Esophagus squamous epithelium (tissue), 5 donors: ENCODE measurements at regions not wholly inside any gene's neighbourhood (a gene's known extent, or its start where the extent isn't known, plus 50 kb on each side); places are given as distances from the start of the nearest gene placed in this dataset.

Source experiments
- DNase-seq: peaks from one replicate; lab custom pipeline; 2025; lab: John Stamatoyannopoulos, UW
- H3K27ac ChIP-seq, 4 donors: fragments of 200-600 bp; sonication (generic); one replicate each; pipeline ENCODE4 v1.5.1; 2016 to 2019; ENCODE audit warnings: mild to moderate bottlenecking in 1 of 4
- H3K27me3 ChIP-seq, 4 donors: fragments of 200-600 bp; sonication (generic); 1 replicate in 3 of 4; 2 replicates in 1 of 4; pipeline versions ENCODE4 v1.5.1 to v1.6.0; 2017 to 2021; ENCODE audit warnings: antibody characterized with exemption in 1 of 4
- H3K36me3 ChIP-seq, 3 donors: fragments of 200-600 bp; sonication (generic); one replicate each; pipeline ENCODE4 v1.5.1; 2016 to 2019
- H3K4me1 ChIP-seq, 3 donors: fragments of 200-600 bp; sonication (generic); one replicate each; pipeline ENCODE4 v1.5.1; 2017 to 2019
- H3K4me3 ChIP-seq, 4 donors: fragments of 200-600 bp; sonication (generic); 1 replicate in 3 of 4; 2 replicates in 1 of 4; pipeline ENCODE4 v1.5.1; 2016 to 2019; ENCODE audit warnings: mild to moderate bottlenecking in 2 of 4, moderate library complexity in 1 of 4
- H3K9me3 ChIP-seq, 3 donors: fragments of 200-600 bp; sonication (generic); one replicate each; pipeline ENCODE4 v1.5.1; 2016 to 2019
- POLR2A ChIP-seq, 4 donors: fragments of 450-650 bp; IDR thresholded peaks; one replicate each; pipeline ENCODE4 v1.6.1; 2017; ENCODE audit warnings: antibody characterized with exemption in 4 of 4, mild to moderate bottlenecking in 4 of 4, moderate library complexity in 3 of 4
- WGBS, 2 donors: methylation state at CpG; one replicate each; pipeline ENCODE4 v1.1.5; 2018; 5-methylcytosine and 5-hydroxymethylcytosine counted together
- intact Hi-C: fragments of 100-400 bp; cut with DNase I; formaldehyde crosslinking; loops from one replicate; pipeline ENCODE4 v1.15.0; 2022
- TF ChIP-seq, protein P1 (sequence below), 6 experiments: fragments of 450-650 bp in 4 of 6; fragments of 200-600 bp in 2 of 6; sonication (generic) in 2 of 6; IDR thresholded peaks; one replicate each; pipeline ENCODE4 v1.5.1; 2016 to 2019; ENCODE audit warnings: antibody characterized with exemption in 6 of 6, mild to moderate bottlenecking in 4 of 6, moderate library complexity in 4 of 6
- donor health status: DM: yes; HTN: yes; CAD: no.

DNA sequence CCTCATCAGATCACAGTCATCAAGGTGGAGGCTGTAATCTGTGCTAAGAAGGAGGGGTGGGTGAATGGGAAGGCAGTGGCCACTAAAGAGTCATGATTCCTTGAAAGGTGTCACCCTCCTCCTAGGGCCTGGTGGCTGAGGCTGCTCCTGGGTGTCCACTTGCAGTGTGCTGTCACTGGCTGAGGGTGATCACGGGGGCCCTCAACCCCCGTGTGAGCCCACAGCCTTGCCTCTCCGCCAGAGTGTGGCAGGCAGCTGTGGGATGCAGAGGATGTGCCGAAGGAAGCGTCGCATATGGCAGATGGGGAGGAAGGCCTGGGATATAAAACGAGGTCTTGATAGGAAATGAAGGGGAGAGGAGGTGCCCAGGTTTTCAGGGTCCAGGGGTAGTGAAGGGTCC, 476.5 kb downstream of the PTPRU start:
- Histone ChIP-seq H3K27me3 (peaks cover 0 to 3% (median 0%) of the 10 kb centered on the region in 4 donors), H3K36me3 (no peaks in the 10 kb centered on the region), H3K27ac (peak overlapping the region in 1 of 4 donors; percentile 44), H3K4me1 (peaks cover 0 to 38% (median 25%) of the 10 kb centered on the region in 3 donors), H3K4me3 (no peak overlapping the region), H3K9me3 (peaks cover 0 to 12% (median 0%) of the 10 kb centered on the region in 3 donors)
- 76 to 100% methylated on average over 1 to 7 of the region's 7 CpGs for WGBS, 2 donors
- TF ChIP-seq, protein P1, sequence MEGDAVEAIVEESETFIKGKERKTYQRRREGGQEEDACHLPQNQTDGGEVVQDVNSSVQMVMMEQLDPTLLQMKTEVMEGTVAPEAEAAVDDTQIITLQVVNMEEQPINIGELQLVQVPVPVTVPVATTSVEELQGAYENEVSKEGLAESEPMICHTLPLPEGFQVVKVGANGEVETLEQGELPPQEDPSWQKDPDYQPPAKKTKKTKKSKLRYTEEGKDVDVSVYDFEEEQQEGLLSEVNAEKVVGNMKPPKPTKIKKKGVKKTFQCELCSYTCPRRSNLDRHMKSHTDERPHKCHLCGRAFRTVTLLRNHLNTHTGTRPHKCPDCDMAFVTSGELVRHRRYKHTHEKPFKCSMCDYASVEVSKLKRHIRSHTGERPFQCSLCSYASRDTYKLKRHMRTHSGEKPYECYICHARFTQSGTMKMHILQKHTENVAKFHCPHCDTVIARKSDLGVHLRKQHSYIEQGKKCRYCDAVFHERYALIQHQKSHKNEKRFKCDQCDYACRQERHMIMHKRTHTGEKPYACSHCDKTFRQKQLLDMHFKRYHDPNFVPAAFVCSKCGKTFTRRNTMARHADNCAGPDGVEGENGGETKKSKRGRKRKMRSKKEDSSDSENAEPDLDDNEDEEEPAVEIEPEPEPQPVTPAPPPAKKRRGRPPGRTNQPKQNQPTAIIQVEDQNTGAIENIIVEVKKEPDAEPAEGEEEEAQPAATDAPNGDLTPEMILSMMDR (IDR thresholded peaks at IDR 0.05) = no peak
- no peak for TF ChIP-seq POLR2A (IDR thresholded peaks at IDR 0.05)
- intact Hi-C loops = no loop called here
- DNase-seq = no peak

DNA sequence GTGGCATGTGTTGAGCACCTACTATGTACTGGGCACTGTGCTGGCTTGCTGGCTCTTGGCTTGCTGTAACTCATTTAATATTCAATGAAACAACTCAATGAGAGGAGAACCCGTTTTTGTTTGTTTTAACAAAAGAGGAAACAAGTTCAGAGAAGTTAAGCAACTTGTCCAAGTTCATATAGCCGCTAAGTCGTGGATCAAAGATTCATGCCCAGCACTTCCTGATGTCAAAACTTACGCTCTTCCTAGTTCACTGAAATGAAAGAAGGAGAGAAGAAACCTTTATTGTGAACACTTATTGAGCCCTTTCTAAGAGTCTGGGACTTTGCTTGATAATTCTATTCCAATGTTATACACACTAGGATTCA, 475.9 kb downstream of the PTPRU start:
- TF ChIP-seq, protein P1 (IDR thresholded peaks at IDR 0.05) = no peak
- no peak for TF ChIP-seq POLR2A (IDR thresholded peaks at IDR 0.05)
- Histone ChIP-seq H3K27me3 (peaks cover 0 to 4% (median 0%) of the 10 kb centered on the region in 4 donors), H3K4me3 (no peak overlapping the region), H3K9me3 (peaks cover 0 to 8% (median 0%) of the 10 kb centered on the region in 3 donors), H3K36me3 (no peaks in the 10 kb centered on the region), H3K27ac (peak overlapping the region in 1 of 4 donors; percentile 66), H3K4me1 (peaks cover 0 to 38% (median 25%) of the 10 kb centered on the region in 3 donors)
- WGBS, 2 donors = 24 to 30% methylated on average over 4 of the region's 4 CpGs
- intact Hi-C loops = no loop called here
- DNase-seq = no peak

DNA sequence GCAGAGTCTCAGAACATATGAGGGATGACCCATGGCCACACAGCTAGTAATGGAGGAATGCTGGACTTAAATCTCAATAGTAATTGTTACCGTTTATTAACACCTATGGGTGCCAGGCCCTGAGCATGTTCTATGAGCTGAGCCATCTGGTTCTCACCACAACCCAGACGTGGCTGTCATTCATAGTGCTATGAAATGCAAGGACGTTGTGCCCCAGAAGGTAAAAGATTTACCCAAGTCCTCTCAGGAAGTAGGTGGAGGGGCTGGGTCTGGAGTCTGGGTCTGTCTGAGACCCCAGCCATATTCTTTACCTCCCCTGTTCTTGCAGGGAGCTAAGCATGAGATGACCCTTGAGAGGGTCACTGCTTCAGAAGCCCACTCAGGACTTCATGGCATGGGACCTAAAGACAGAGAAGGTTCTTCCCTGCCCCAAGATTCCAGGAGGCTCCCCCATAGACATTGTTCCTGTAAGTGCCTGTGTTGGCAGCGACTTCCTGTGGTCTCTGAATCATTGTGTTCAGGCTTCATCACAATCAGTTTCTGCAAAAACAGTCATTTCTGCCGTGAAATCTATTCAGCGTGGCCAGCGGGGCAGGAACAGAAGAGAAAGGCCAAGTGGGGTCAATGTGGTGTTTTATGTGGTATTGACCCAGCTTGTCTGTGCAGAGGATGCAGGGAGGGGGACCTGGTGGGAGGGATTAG, 475.4 kb downstream of the PTPRU start:
- TF ChIP-seq POLR2A (IDR thresholded peaks at IDR 0.05) = no peak
- TF ChIP-seq, protein P1 (IDR thresholded peaks at IDR 0.05) = no peak

DNA sequence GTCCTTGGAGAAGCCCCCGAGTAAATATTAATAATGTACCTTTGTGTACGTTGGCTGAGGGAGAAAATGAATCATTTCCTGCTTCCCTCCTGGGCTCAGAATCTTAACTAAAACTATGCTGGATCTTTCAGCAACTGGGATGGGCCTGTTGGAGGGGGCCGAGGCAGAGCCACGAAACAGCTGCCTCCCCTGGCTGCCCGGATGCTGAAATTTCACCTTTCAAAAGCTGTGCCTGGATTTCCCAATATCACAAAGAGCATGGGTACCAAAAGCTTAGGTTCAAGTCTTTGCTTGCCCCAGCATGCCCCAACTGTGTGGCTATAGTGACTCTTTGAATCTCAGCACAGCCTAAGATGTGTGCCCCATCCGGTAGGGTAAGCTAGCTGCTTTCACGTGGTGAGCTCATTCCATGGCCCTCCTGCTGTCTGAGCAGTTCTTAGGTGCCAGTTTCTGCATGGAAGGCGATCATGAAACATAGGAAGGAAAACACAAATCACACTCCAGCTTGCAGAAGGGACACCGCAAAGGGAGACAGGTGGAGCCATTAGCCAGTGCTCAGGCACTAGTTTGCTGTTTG, 473.5 kb downstream of the PTPRU start:
- H3K4me3 ChIP-seq = no peak overlapping the region
- TF ChIP-seq, protein P1 (IDR thresholded peaks at IDR 0.05) = peak in 1 of 6 experiments; percentile 6
- TF ChIP-seq POLR2A (IDR thresholded peaks at IDR 0.05) = no peak
- WGBS, 2 donors = 13 to 23% methylated on average over 9 of the region's 9 CpGs

More for the DNA sequence above, 475.4 kb downstream of the PTPRU start:
- peaks cover 0 to 8% (median 0%) of the 10 kb centered on the region in 4 donors for H3K27me3 ChIP-seq
- intact Hi-C loops = no loop called here
- no peaks in the 10 kb centered on the region for H3K36me3 ChIP-seq
- H3K9me3 ChIP-seq = peaks cover 0 to 3% (median 0%) of the 10 kb centered on the region in 3 donors
- 37 to 59% methylated on average over 6 to 7 of the region's 7 CpGs for WGBS, 2 donors
- no peak for DNase-seq
- H3K27ac ChIP-seq = peak overlapping the region in 1 of 4 donors; percentile 66
- no peak overlapping the region for H3K4me3 ChIP-seq
- peaks cover 0 to 42% (median 28%) of the 10 kb centered on the region in 3 donors for H3K4me1 ChIP-seq

More for the DNA sequence above, 473.5 kb downstream of the PTPRU start:
- H3K36me3 ChIP-seq = no peaks in the 10 kb centered on the region
- peak overlapping the region in 3 of 4 donors; percentile 48 to 65 (median 50) for H3K27ac ChIP-seq
- intact Hi-C loops = no loop called here
- H3K4me1 ChIP-seq = peaks cover 0 to 43% (median 28%) of the 10 kb centered on the region in 3 donors
- H3K9me3 ChIP-seq = no peaks in the 10 kb centered on the region
- no peak for DNase-seq
- H3K27me3 ChIP-seq = peaks cover 0 to 26% (median 0%) of the 10 kb centered on the region in 4 donors
